Renal pelvis (tissue), 1 donor: ENCODE measurements at regions not wholly inside any gene's neighbourhood (a gene's known extent, or its start where the extent isn't known, plus 50 kb on each side); places are given as distances from the start of the nearest gene placed in this dataset.

Experiments
- DNase-seq: peaks from one replicate; pipeline ENCODE4 v3.0.0-alpha.2; 2013

DNA sequence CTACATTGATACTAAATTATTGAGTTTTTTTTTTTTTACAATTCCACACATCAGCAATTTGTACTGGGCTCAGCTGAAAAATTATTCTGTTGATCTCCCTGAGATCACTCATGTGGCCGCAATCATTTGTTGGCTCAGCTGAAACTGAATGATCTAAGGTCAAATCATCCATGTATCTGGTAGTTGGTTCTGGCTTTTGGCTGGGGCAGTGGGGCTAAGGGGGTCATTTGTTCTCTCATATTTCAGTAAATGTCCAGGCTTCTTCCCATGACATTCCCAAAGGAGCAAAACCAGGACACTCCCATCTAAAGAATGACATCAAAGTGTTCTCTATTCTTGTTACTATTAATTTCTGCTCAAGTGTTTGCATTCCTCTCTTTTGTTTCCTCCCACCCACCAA is 806.7 kb upstream of the ADGRL2 start:
- no peak for DNase-seq

DNA sequence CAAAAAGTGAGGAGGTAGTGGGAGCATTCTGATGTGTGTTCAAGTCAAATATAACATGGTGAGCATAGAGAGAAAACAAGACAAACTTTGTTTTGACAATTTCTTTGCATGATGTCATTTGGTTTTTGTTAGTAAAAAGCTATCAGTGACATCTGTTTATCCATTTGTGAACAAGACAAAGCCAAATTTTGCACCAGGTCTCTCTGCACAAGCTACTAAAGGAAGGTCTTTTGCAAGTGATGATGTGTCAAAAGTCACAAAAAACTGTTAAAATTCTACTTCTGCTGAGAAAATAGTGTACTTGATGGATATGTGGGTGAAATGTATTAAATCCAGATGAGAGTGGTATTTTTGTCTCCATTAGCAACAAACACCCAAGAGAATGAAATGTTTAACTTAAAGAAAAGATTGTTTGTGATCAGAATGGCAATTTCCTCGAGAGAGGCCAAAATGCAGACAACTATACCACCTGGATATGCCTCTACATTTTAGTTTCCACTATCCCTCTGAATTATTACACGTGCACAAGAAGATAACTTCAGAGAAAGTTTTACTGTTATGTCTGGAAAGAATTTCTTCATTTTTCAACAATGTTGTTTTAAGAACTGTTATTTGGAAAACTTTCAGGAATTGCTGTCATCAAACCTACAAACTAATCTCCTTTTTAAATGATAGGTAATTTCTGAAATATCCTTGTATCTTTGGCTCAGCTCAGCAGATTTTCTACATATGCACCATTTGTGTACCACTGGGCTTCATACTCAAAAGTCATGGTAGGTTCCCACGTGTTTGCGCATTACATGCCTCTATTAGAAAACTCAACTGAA is 807.4 kb upstream of the ADGRL2 start:
- DNase-seq = no peak

DNA sequence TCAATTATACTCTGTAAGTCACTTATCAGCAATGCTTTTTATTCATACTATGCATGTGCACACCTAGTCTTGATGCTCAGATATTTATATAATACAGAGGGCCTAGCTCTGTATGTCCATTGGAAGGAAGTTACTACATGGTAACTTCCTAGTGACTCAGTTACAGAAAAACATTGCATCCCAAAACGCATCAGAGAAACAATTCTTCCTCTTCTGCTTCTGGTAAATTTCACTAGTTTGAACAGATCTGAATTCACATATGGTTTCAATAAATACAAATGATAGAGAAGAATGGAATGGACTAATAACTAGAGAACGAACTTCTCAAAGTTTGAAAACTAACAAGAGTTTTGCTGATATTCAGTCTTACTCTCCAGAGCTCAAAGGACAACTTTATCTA is 811.3 kb upstream of the ADGRL2 start:
- no peak for DNase-seq

DNA sequence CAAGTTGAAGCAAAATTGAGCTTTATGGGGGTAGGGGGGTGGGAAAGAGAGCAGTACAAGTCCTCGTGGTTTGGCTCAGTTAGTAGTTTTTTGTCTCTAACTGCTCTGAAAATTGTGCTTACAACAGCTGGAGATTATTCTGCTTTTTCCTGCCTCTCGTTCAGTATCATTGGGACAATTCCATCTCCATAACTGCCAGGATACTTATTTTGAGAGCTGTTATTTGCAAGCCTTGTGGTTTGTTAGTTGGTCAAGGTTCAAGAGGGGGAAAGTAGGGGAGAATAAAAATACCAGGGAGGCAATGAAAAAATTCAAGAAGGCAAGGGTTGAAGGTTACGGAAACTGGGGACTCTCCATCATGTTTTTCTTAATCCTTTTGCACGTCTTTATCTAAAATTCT is 811.8 kb upstream of the ADGRL2 start:
- DNase-seq = no peak

DNA sequence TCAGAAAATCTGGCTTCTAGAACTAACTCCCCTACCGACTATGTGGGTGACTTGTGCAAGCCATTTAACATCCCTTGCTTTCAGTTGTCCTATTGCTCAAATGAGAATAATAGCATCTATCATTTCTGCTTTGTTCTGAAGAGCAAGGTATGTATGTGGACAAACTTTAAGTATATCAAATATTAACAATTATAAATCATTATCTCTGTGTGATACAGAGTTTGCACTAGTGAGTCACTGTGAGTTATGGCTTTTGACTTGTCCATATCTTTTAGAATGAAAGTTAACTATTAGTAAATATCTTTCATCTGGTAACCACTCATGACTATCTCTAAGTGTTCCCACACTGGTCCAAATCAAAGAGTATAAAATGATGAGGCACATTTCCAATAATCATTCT is 812.9 kb upstream of the ADGRL2 start:
- no peak for DNase-seq

DNA sequence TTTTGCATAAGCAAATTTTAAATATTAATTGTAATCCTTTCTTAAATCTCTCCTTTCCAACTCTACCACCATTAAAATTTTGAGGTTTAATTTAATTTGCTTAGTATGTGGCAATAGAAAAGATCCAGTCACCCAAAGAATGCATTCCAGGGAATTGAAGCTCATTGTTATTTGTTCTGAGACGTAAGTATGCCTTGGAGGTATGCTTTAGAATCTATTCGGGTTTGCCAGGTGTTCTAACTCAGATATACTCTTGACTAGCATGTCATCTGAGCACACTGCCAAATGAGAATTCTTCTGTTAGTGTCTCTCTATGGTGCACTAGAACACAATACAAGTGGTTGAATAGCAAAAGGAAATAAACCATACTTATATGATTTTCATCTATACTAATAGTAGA is 813.6 kb upstream of the ADGRL2 start:
- no peak for DNase-seq

DNA sequence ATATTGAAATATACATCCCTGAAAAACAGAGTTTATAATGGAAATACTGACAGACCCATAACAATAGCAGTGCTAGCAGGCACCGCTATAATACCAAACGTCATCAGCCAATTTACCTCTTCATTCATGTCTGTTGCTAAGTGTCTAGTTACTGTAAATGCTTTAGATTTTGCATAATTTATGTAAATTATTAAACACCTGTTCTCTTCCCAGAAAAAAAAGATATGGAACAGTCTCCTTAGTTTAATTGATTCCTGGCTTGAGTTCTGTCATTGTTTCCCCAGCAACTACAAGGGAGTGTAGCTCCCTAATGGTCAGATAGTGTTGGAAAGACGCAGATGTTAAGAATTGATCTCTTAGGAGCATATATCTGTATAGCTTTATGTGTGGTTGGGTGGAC is 817.9 kb upstream of the ADGRL2 start:
- DNase-seq = no peak

DNA sequence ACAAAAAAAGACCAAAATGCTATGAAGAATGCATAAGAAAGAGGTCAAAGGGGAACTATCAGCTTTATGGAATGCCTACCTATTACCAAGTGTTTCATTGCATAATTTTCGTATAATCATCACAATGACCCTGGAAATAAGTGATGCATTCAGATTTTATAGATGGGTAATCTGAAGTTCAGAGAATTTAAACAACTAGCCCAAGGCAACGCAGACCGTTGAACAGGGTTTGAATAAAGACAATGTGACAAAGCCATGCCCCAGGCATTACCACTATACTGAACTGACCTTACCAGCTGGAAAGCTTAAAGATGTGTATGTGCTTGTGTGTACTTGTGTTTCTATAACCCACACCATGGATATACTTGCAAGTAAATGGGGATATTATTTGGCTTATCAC is 827.6 kb upstream of the ADGRL2 start:
- no peak for DNase-seq

DNA sequence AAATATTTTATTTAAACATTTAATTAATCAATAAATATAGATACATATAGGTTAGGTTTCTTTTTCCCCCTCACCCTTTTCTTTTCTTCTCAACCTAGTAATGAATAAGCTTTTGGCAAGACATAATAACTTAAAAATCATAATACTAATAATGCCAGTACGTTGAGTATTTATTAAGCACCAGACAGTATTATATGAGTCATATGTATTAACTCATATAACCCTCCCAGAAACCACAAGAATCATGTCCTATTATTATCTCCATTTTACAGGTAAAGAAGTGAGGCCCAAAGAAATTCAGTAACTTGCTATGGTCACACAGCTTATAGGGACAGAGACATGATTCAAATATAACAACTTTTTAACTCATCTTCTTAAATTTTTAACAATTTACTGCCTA is 834.5 kb upstream of the ADGRL2 start:
- DNase-seq = no peak

DNA sequence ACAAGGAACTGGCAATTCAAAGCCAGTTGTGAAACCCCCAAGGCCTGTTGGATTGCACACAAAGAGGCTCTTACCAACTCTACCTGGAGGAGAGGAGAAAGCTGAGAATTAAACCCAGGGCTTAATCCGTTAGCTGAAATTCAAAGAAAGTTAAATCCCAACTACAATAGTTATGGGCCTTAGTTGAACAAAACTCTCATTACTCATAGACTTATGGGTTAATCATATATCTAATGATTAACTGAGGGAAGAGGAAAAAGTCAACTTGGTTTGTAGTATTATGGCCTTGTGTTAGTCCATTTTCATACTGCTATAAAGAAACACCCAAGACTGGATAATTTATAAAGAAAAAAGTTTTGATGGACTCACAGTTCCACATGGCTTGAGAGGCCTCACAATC is 838.2 kb upstream of the ADGRL2 start:
- no peak for DNase-seq

DNA sequence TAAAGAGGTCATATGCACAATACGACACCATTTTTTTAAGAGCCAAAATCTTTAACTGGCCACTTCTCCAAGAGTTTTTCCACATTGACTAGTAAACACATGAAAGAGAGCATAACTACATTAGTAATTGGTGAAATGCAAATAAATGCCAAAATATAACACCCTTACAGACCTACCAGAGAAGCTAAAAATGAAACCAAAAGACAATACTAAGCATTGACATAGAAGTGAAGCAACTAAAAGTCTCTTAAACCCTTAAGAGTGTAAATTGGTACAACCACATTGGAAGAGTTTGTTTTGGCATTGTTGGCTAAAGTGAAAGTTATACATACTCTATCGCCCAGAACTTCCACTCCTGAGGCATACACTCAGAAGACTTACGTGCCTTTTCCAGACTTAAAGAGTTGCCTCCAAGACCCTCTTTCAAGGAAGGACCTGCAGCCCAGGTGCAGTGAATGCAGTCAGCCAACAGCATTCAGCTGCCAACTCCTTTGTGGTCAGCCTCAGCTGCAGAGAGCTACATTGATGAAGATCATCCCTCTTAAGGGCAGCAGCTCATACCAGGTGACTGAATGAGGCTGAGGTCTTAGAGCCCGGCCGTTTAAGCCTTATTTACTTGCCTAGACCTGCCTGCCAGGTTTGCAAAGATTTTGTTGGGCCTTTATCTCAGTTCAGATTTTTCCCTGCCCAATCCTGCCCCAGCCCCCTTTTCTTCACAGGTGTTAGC is 839.1 kb upstream of the ADGRL2 start:
- no peak for DNase-seq

DNA sequence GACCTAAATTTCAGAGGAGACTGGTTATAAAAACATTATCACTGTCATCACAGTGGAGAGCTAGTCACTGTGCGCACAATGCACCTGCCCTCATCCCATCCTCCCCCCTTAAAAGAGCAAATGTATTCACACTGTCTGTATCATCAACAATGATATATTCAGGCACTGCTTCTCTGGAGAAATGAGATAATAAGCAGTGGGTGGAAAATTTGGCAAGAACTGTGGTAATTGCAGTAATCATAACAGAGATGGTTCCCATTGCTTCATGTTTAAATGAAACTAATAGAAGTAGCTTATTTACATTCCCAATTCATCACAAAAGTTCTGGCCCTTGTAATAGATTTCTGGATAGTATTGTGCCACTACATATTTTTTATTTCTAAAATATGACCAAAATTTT is 867.4 kb upstream of the ADGRL2 start:
- no peak for DNase-seq

DNA sequence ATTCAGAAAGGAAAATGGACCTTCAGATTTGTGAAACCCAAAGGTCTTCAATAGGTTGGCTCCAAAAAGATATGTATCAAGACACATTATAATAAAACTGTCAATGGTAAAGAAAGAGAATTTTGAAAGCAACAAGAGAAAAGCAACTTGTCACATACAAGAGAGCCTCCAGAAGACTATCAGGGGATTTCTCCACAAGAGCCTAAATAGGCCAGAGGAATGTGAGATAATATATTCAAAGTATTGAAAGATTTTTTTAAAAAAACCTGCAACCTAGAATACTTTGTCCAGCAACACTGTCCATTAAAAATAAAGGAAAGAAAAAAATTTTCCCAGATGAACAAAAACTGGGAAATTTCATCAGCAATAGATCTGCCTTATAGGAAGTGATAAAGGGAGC is 869.6 kb upstream of the ADGRL2 start:
- no peak for DNase-seq

DNA sequence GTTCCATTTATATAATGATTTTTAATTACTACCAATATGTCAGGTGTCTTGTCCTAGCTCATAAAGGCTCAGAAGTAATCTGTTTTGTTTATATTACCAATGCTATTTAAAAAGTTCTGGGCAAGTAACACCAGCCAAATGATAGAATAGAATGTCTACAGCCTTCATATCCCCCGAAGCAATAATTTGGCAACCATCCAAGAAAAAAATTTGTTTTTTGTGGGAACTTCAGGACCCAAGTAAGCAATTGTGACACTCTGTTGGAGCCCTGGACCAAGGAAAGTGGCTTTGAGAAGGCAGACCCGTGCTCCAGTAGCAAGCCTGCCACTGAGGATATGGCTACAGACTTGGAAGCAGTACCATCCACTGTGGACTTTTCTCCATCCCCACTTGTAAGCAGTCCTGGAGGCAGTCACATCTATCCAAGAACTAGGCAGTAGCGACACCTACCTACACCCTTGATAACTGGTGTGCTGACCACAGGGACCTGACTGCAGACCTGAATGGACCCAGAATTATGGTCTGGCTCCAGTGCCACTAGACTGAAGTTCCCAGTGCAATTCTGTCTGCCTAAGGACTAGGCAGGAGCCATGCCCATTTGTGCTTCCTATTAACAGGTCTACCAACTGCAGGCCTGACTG is 870.7 kb upstream of the ADGRL2 start:
- DNase-seq = no peak

DNA sequence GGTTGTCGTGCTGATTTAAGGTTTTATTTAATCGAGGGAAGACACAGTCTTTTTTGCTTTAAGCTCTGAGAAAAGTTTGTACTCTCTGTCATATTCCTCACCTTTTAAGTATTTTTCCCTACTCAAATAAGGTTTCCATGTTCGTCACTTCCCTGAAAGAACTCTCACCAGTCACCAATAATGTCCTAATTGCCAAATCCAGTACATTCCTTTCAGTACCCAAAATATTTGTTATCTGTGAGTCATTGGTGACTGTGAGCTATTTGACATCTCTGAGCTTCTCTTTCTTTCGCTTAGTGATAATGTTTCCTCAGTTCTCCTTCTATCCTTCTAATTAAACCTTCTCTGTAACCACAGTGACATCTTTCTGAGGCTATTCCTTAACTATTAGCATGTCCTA is 874.2 kb upstream of the ADGRL2 start:
- DNase-seq = no peak

DNA sequence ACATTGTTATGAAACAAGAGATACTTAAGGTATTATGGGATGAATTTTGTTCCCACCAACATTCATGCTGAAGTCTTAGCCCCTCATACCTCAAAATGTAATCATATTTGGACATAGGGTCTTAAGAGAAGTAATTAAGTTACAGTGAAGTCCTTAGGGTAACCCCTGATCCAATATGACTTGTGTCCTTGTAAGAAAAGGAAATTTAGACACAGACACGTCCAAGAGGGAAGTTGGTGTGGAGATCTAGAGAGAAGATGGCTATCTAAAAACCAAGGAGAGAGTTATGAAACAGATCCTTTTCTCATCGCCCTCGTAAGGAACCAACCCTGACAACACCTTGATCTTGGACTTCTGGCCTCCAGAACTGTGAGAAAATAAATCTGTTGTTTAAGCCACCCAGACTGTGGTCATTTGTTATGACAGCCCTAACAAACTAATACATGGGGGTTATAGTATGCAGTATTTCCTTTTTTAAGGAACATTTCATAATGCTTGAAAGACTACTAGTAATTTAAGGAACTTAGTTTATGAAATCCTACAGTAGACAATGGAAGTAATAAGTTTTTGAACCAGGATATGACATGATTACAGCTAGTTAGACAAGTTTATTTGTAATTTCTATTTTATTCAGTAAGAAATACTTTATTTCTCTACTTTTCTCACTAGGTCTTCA is 875.5 kb upstream of the ADGRL2 start:
- no peak for DNase-seq

DNA sequence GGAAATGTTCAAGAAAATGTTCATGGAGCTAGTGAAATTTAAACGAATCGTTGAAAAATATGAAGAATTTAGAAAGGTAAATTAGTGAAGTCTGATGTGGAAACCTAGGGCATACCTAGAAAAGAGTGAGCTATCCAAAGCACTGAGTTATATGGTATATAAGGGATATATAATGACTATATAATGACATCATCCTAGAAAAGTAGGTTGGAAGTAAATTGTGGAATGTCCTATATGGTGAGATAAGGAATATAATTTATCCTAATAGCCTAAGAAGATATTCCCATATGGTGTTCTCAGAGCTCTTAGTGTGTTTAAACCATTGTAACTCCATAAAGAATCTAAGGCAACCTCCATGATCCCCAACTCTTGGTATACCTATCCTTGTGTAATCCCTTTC is 876.4 kb upstream of the ADGRL2 start:
- DNase-seq = no peak

DNA sequence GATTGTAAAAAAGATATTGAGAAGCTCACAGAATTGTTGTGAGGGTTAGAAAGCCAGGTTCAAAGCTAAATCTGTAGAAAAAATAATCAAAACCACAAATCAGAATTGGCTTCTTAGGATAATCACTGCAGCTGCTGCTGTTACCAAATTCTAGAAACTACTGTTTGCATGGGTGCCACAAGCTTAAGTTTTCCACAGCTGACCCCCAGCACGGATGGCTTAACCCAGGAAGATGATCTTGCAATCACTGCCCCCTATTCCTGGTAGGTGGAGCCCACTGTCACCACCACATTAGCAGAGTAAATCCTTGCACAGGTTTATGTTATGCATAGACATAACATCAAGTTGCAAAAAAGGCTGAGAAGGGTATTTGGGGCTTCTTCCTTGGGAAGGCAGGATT is 877.8 kb upstream of the ADGRL2 start:
- DNase-seq = no peak

DNA sequence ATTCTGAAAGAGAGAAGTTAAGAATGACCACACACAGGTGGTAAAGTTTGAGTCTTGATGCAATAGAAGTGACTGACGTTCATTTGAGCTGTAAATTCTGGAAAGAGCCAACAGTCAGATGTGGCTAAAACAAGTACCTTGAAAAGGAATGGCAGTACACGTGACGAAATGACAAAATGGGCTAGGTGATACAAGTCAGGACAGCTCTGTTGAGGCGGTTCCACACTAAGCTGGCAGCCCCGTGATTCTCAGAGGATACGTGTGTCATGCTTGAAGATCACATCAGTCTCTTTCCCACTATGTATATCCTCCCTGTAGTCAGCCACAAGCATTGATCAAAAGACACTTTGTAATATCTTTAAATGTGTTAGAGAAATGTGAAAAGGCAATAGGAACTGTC is 881.3 kb upstream of the ADGRL2 start:
- no peak for DNase-seq

DNA sequence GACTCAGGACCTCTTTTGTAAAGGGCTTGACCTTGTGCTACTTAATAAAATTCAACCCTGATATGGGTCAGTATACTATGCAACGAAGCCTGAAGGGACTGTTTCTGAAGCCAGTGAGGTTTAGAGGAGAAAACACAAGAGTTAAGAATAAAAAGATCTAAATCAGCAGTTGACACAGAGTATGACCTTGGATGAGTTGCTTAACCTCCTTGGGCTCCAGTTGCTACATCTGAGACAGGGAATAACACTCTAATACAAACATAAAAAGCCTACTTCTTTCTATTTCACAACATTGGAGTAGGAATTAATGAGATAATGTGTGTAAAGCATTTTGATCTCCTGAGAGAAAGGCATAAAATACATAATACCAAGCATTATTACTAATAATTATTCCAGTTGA is 882.4 kb upstream of the ADGRL2 start:
- no peak for DNase-seq

DNA sequence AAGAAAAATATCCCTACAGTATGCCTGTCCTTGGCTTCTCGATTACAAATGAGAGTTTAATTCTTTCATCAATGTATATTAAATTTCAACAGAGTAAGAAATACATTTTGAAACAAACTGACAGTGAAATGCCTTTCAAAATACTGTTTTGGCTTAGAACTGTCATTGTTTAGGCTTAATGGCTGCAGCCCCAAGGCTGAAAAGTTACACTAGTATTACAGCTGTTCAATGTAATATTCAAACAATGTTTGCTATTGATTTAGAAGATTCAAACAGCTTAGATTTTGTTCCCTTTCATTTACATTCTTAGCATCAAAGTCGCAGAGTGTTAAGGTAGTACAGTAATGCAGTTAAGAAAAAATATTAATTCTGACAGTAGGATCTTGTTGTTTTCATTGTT is 882.9 kb upstream of the ADGRL2 start:
- no peak for DNase-seq

DNA sequence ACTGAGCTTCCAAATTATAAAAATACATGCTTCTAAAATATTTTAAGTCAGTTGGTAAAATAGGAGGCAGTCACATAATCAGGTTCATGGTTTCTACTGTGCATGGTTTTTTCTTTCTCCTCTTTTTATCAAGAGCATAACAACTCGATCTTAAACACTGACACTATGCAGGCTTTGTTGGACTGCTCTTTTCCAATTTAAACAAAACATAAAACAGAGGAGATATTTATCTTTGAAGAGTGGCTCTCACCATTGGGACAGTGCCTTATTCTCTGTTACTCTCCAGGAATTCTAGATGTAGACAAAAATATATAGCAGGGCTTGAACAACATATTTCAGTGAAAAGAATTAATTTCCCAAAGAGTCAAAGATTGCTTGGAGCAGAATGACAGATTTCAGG is 883.5 kb upstream of the ADGRL2 start:
- no peak for DNase-seq

DNA sequence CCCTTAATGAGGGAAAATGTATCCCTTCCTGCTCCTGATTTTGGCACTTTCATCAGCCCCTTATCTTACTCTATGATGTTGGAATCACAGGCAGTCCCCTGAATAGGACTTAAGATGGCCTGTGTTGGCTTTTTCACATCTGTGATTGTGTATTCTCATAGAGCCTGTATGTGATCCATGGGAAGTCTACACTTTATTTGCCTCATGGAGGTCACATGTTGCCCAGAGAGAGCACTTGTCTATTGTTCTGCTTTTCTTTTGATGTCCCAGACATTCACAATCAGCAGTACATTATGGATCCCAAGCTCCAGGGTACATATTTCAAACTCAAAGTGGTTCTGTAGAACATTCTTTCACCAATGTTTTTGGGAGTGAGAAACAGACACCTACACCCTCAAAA is 885.2 kb upstream of the ADGRL2 start:
- DNase-seq = no peak
